NCI-H526 treated with DMSO at 0.1 percent for 48 hours (cell line): ENCODE measurements at regions not wholly inside any gene's neighbourhood (a gene's known extent, or its start where the extent isn't known, plus 50 kb on each side); places are given as distances from the start of the nearest gene placed in this dataset.
"Not testable (repeated sequence)": the region's sequence is repeated elsewhere in the genome, so short reads cannot be mapped to it uniquely, and the experiment has no call there.

Experiments used
- DNase-seq: peaks from one replicate; lab custom pipeline; 2025; lab: John Stamatoyannopoulos, UW

DNA sequence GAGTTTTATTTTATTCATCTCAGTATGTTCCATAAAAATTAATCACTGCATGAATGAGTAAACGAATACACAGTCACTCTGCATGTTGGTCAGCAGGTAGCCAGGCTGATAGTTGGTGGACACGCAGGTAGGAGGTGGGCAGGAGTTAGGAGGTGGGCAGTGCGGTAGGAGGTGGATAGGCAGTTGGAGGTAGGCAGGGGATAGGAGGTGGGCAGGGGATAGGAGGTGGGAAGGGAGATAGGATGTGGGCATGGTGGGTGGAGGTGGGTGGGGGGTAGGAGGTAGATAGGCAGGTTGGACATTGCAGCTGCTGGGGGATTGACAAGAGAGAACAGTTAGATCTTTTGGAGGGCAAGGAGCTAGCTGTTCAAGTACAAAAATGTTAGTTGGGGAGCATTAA, 322.7 kb downstream of the PTPRU start:
- DNase-seq, result no peak

- DNase-seq, result no peak
These were observed 321.6 kb downstream of the PTPRU start for GRCh38 chr1:29557701-29558600.

DNA sequence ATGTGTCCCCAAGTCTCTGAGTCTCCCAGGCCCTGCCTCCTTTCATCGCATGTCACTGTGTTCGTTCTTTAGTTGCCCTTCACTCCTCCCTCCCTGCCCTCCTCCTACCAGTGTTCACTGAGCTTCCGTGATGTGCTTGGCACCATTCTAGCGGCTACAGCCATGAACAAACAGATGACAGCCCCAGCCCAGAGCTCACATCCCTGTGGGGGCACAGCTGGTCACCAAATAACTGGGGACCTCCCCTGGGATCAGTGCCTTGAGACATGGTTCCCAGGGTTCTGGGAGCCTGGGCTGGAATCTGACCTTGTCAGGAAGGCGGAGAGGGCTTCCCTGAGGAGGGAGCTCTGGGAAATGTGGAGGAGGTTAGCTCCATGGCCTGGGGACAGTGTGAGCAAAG, 320.7 kb downstream of the PTPRU start:
- no peak for DNase-seq

GRCh38 chr1:29556657-29557056, 320.3 kb downstream of the PTPRU start:
- DNase-seq, result no peak

DNA sequence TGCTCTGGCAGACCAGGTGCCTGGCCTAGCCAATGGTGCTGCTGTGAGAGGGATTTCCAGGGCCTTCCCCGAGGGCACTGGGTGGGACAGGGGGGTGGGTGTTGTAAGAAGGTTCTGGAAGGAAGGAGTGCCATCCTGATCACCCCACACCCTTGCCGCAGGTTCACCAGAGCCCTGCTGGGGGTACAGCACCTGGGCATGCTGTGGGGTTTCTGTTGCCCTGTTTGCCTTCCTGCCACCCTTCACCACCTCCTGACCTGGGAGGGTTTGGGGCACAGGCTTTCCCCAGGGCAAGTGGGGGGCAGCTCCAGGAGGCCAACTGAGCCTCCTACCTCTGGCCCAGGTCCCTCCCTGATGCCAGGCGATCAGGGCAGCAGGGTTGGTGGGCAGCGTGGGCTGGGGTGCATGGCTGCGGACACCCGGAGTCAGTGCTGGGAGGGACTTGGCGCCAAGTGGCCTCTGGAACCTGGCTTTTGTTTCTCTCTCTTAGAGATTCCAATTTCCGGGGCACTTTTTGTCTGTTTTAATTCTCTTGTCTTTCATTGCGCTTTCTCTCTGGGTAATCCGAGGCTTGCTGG, 318.8 kb downstream of the PTPRU start:
- no peak for DNase-seq

DNA sequence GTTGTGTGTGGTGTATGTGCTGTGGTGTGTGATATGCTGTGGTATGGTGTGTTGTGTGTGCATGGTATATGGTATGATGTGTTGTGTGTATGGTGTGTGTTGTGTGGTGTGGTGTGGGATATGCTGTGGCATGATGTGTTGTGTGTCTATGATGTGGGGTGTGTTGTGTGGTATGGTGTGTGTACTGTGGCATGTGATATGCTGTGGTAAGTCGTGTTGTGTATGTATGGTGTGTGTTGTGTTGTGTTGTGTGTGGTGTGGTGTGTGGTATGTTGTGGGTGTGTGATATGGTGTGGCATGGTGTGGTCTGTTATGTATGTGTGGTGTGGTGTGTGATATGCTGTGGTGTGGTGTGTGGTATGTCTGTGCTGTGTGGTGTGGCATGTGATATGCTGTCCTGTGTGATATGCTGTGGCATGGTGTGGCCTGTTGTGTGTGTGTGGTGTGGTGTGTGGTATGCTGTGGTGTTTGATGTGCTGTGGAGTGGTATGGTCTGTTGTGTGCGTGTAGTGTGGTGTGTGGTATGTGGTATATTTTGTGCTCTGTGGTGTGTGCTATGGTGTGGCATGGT, 318.0 kb downstream of the PTPRU start:
- DNase-seq, result no peak

DNA sequence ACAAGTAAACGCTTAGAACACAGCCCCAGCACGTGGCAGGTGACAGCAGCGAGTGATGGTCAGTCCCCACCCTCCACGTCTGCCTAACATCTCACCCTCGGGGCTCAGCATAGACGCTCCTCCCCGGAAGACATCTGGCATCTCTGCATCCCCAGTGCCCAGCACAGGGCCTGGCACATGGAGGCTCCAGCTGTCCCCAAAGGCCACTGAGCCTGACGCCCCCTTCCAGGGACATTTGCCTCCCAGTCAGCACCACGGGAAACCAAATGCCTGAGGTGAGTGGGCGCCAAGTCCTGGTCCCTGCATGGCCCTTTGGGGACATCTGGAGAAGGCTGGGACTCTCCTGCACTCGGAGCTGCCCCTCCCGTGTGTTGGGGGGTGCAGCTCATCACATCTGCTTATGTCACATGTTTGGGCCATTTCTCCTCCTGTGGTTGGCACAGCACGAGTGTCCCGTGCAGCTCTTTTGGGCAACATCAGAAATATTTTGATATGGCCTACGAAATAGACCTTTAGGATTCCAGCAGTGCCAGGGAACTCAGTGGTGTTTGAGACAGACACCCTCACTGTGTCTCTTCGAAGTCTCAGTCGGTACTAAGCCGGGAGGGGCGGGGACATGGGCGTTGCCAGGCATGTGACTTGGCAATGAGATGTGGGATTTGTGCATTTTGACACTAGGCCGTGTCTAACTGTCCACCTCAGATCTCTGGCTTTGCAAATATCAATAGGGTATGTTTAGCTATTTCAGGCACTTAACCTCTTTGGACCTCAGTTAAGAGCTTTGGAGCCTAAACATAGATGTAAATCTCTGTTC, 315.0 kb downstream of the PTPRU start:
- no peak for DNase-seq

- no peak for DNase-seq
These were observed 314.0 kb downstream of the PTPRU start for GRCh38 chr1:29550119-29550841.

GRCh38 chr1:29549728-29550118, 313.4 kb downstream of the PTPRU start:
- DNase-seq, result not testable (repeated sequence)

DNA sequence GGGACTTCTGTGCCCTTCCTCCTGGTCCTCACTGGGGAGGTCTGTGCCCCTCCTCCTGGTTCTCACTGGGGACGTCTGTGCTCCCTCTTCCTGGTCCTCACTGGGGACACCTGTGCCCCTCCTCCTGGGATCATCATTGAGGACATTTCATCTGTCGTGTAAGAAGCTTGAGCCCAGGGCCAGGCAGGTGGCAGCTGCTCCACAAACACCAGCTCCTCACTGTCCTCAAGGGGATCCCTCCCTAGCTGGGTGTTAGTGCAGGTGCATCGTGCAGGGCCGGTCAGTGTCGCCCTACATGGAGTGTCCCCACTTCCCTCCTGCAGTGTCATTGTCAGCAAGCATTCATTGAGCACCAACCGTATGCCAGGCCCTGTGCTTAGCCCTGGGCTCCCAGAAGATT, 312.7 kb downstream of the PTPRU start:
- no peak for DNase-seq

GRCh38 chr1:29548091-29548490, 311.8 kb downstream of the PTPRU start:
- no peak for DNase-seq

- DNase-seq, result no peak
These were observed 311.0 kb downstream of the PTPRU start for GRCh38 chr1:29547300-29547699.

DNA sequence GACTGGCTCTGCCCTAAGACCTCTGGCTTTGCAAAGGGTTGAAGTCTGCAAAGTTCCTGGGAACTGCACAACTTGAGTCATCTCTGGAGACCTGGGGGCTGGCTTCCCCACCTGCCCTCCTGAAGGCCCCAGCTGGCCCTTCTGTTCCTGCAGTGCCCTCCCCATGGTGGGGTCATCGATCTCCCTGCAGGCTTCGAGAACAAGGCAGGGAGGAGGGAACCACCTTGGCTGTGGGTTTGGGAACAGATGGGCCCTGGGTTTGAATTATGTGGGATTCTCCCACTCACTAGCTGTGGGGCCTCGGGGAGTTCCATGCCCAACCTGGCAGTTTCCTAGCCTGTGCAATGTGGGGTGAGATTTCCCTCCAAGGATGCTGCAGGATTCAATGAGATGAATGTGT, 310.2 kb downstream of the PTPRU start:
- DNase-seq, result no peak

DNA sequence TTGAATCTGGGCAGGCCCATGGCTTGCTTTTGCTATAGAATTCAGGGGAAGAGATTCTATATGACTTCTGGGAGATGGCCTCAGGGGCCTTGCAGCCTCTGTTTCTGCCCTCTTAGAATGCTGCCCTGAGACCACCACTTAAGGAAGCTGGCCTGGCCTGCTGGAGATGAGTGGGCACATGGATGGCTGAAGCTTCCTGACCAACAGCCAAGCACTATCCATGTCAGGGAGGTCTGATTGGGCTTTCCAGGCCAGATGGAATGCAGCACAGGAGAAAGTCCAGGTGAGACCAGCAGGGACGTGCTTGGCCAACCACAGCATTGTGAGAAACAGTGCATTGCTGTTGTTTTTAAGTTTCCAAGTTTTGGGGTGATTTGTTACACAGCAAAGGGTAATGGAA, 308.1 kb downstream of the PTPRU start:
- DNase-seq, result no peak

- no peak for DNase-seq
These were observed 307.3 kb downstream of the PTPRU start for GRCh38 chr1:29543586-29543985.

- no peak for DNase-seq
These were observed 306.2 kb downstream of the PTPRU start for GRCh38 chr1:29542548-29542947.

- DNase-seq, result no peak
These were observed 305.3 kb downstream of the PTPRU start for GRCh38 chr1:29541631-29542030.

DNA sequence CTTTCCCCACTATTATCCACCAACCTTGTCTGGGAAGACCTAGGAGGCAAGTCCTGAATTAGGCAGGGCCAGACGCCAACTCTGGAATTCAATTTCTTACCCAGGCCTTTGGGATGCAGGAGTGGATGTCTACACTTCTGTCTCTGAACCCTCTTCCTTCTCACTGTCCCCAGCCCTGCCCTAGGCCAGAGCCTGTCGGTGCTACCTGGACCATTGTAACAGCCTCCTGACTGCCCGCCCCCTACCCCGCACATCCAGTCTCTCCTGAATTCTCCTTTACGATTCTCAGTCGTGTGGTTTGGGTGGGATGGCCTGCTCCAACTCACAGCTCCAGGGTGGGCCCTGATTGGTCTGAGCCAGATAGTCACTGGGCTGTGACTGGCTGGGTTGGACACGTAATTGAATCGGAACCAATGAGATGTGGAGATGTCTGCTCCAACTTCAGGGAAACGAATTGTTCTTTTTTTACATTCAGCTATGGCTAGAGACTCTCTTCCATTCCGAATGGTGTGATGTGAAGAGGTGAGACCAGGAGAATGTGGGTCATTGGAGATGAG, 304.6 kb downstream of the PTPRU start:
- no peak for DNase-seq

DNA sequence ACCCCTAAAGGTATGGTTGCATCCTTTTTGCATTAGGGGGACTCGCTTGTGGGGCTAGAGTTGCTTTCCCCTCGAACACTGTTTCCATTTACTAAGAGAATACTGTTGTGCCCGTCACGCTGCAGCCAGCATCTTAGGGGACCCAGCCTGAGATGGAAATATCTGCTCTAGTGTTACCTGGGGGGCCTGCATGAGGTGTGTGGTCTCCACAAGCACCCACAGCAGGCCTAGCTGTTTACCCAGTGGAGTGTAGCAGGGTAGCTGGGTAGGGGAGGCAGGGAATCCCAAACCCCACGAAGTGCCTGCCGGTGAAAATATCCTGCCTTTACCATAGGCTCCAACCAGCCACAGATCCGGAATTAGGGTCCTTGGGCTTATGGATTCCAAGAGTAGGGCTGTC, 303.6 kb downstream of the PTPRU start:
- no peak for DNase-seq

- no peak for DNase-seq
These were observed 302.3 kb downstream of the PTPRU start for GRCh38 chr1:29538586-29538985.

DNA sequence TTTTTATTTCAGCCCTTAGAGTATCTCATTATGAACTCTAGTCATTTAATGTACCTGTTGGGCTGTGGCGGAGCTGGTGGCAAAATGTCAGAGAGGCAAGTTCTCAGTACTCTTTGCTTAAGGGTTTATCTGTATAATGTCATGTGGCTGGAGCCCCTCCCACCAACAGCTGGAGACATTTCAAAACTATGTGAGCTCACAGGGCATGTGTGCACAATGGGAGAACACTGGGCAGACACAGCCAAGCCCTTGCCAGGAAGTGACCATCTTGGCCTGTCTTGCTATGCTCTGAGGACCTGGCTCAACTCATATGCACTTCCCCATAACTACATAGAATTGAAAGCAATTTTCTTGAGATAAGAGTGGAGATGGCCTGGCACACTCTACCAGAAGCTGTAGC, 296.4 kb downstream of the PTPRU start:
- DNase-seq, result no peak

DNA sequence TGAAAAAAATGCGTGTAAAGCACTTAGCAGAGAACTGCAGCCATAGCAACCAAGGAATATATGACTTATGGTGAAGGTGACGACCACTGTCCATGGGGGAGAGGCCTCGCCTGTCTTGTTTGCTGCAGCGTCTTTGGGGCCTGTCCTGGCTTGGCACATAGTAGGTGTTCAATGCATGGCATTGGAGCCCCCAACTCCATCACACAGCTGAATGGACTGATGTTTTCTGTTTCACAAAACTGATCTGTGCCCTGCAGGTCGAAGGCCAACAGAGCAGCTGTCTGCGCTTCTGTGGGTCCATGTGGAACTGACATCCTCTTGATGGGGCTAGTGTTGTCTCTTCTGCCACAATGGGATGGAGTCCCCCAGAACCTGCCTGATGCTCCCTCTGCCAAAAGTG, 296.0 kb downstream of the PTPRU start:
- DNase-seq, result no peak
